Hepatocyte (in vitro differentiated cells): ENCODE measurements at regions not wholly inside any gene's neighbourhood (a gene's known extent, or its start where the extent isn't known, plus 50 kb on each side); places are given as distances from the start of the nearest gene placed in this dataset.

Experiments used
- DNase-seq: peaks from one replicate; pipeline ENCODE4 v3.0.0-alpha.2; 2016; ENCODE audit warnings: low spot score
- H2AFZ ChIP-seq: fragments of 200-600 bp; sonication (generic); 2 replicates; pipeline ENCODE4 v1.6.0; 2016; ENCODE audit warnings: antibody characterized with exemption, mild to moderate bottlenecking
- H3K27ac ChIP-seq: fragments of 200-600 bp; sonication (generic); 2 replicates; pipeline ENCODE4 v1.5.1; 2016; ENCODE audit warnings: mild to moderate bottlenecking
- H3K27me3 ChIP-seq: fragments of 200-600 bp; sonication (generic); 2 replicates; pipeline ENCODE4 v1.6.1; 2016
- H3K36me3 ChIP-seq: fragments of 200-600 bp; sonication (generic); replicated peaks from 2 replicates; pipeline ENCODE4 v1.5.1; 2016; ENCODE audit warnings: low read depth; ENCODE audit not compliant: insufficient read depth
- H3K4me1 ChIP-seq: fragments of 200-600 bp; sonication (generic); 2 replicates; pipeline ENCODE4 v1.5.1; 2016; ENCODE audit warnings: mild to moderate bottlenecking, moderate library complexity; ENCODE audit not compliant: insufficient read depth
- H3K4me2 ChIP-seq: fragments of 200-600 bp; sonication (generic); 2 replicates; pipeline ENCODE4 v1.6.0; 2016
- H3K4me3 ChIP-seq: fragments of 200-600 bp; sonication (generic); 2 replicates; pipeline ENCODE4 v1.5.1; 2016; ENCODE audit warnings: mild to moderate bottlenecking
- H3K79me2 ChIP-seq: fragments of 200-600 bp; sonication (generic); 2 replicates; pipeline ENCODE4 v1.6.0; 2017; ENCODE audit warnings: mild to moderate bottlenecking
- H3K9me2 ChIP-seq: fragments of 200-600 bp; sonication (generic); replicated peaks from 2 replicates; pipeline ENCODE4 v1.6.0; 2017; ENCODE audit warnings: mild to moderate bottlenecking; ENCODE audit not compliant: insufficient read depth
- H3K9me3 ChIP-seq: fragments of 200-600 bp; sonication (generic); 2 replicates; pipeline ENCODE4 v1.5.1; 2016; ENCODE audit warnings: low read depth, mild to moderate bottlenecking
- H4K20me1 ChIP-seq: fragments of 200-600 bp; sonication (generic); 2 replicates; pipeline ENCODE4 v1.6.0; 2016; ENCODE audit warnings: mild to moderate bottlenecking; ENCODE audit not compliant: insufficient read depth, poor library complexity, severe bottlenecking
- EZH2 ChIP-seq: fragments of 200-600 bp; sonication (generic); IDR thresholded peaks from 2 replicates; pipeline ENCODE4 v1.6.1; 2016; ENCODE audit warnings: antibody characterized with exemption, mild to moderate bottlenecking, borderline replicate concordance
- EZH2phosphoT487 ChIP-seq: fragments of 200-600 bp; sonication (generic); IDR thresholded peaks from one replicate; pipeline ENCODE4 v1.6.1; 2018; ENCODE audit warnings: antibody characterized with exemption, mild to moderate bottlenecking, low read depth, moderate library complexity; ENCODE audit not compliant: unreplicated experiment, severe bottlenecking
- WGBS: methylation state at CpG from one replicate; pipeline ENCODE4 v1.1.6; 2016; ENCODE audit warnings: low lambda C conversion rate; ENCODE audit errors: missing lambda C conversion rate; 5-methylcytosine and 5-hydroxymethylcytosine counted together
- TF ChIP-seq, protein P1 (sequence below): fragments of 200-600 bp; sonication (generic); IDR thresholded peaks from 2 replicates; pipeline ENCODE4 v1.5.1; 2016; ENCODE audit warnings: antibody characterized with exemption, mild to moderate bottlenecking; ENCODE audit not compliant: poor library complexity

DNA sequence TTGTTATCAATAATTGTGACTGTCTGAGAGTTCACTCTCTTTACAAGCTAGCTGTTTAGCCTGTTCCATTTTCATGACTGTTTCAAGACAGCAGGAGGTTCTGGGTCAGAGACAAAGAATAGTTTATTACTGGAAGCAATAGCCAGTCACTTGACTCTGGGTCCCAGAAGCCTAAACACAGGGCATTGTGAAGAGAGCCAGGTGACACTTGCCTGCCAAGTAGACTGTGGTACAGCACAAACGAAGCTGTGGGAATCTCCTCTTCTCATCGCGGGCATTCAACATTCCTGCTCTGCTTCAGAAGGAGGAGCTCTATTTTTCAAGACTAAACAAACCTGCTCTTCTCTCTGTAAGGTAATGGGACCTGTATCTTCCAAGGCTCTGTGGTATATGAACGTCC lies 485.1 kb downstream of the TRIML1 start:
- no peak overlapping the region for H2AFZ ChIP-seq
- no peak overlapping the region for H3K4me3 ChIP-seq
- 41% methylated on average over 4 of the region's 4 CpGs for WGBS
- no peaks in the 10 kb centered on the region for H3K27me3 ChIP-seq
- H3K79me2 ChIP-seq: no peaks in the 10 kb centered on the region
- no peaks in the 10 kb centered on the region for H3K4me1 ChIP-seq
- DNase-seq: no peak
- H3K36me3 ChIP-seq: no peaks in the 10 kb centered on the region
- no peak overlapping the region for H3K27ac ChIP-seq
- H3K9me2 ChIP-seq: no peaks in the 10 kb centered on the region
- no peak overlapping the region for H3K4me2 ChIP-seq
- H3K9me3 ChIP-seq: no peaks in the 10 kb centered on the region
- TF ChIP-seq EZH2phosphoT487: no peak
- no peaks in the 10 kb centered on the region for H4K20me1 ChIP-seq

DNA sequence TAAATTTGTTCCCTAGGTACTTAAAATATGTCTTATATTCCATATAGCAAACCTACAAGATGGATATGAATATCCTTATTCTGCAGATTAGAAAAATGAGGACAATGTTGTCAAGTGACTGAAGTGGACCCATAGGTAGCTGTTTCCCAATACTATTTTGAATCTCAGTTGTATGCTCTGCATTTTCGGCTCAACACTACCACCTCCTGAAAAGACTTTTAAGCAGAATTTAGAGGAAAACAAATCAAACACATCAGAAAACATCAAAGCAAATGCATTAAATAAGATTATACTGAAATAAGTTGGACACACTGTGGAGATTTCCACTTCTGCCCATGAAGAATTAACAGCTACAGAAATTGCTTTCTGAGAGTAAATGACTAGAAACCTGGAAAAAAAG lies 488.7 kb downstream of the TRIML1 start:
- TF ChIP-seq, protein P1, sequence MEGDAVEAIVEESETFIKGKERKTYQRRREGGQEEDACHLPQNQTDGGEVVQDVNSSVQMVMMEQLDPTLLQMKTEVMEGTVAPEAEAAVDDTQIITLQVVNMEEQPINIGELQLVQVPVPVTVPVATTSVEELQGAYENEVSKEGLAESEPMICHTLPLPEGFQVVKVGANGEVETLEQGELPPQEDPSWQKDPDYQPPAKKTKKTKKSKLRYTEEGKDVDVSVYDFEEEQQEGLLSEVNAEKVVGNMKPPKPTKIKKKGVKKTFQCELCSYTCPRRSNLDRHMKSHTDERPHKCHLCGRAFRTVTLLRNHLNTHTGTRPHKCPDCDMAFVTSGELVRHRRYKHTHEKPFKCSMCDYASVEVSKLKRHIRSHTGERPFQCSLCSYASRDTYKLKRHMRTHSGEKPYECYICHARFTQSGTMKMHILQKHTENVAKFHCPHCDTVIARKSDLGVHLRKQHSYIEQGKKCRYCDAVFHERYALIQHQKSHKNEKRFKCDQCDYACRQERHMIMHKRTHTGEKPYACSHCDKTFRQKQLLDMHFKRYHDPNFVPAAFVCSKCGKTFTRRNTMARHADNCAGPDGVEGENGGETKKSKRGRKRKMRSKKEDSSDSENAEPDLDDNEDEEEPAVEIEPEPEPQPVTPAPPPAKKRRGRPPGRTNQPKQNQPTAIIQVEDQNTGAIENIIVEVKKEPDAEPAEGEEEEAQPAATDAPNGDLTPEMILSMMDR: peak; percentile 23
- no peak for TF ChIP-seq EZH2
- H3K27me3 ChIP-seq: no peaks in the 10 kb centered on the region
- no peak overlapping the region for H3K4me3 ChIP-seq
- H3K9me2 ChIP-seq: no peaks in the 10 kb centered on the region
- H3K27ac ChIP-seq: no peak overlapping the region
- DNase-seq: no peak
- H3K4me1 ChIP-seq: no peaks in the 10 kb centered on the region
- H3K9me3 ChIP-seq: no peaks in the 10 kb centered on the region
- no peak overlapping the region for H3K4me2 ChIP-seq
- 81% methylated on average over 1 of the region's 1 CpG for whole genome bisulfite sequencing
- no peaks in the 10 kb centered on the region for H4K20me1 ChIP-seq
- no peaks in the 10 kb centered on the region for H3K36me3 ChIP-seq
- H3K79me2 ChIP-seq: no peaks in the 10 kb centered on the region
- no peak overlapping the region for H2AFZ ChIP-seq

DNA sequence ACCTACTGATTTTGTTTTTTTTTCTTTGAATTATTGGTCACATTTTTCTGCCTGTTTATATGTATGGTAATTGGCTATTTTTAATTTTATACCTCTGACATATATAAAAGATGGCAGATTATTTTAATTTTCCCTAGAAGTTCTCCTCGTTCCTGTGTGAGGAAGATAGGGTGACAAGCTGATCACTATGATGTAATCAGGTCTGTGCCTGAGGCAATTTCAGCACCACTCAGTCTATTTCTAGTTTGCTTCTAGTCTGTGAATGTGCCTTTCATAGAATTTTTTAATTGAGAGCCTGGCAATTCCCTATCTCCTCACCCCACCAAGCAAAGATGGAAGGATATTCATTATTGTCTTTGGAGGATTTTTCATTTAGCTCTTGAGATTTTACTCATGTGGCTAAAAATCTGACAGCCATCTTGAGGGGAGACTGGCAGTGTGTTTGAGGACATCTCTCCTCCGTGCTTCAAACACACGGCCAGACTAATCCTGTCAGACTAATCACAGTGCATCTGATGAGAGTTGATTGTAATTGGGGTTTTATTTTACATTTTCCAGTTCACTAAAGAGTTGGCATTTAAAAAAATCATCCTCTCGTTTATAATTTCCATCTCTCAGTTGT lies 500.3 kb downstream of the TRIML1 start:
- no peaks in the 10 kb centered on the region for H3K9me3 ChIP-seq

DNA sequence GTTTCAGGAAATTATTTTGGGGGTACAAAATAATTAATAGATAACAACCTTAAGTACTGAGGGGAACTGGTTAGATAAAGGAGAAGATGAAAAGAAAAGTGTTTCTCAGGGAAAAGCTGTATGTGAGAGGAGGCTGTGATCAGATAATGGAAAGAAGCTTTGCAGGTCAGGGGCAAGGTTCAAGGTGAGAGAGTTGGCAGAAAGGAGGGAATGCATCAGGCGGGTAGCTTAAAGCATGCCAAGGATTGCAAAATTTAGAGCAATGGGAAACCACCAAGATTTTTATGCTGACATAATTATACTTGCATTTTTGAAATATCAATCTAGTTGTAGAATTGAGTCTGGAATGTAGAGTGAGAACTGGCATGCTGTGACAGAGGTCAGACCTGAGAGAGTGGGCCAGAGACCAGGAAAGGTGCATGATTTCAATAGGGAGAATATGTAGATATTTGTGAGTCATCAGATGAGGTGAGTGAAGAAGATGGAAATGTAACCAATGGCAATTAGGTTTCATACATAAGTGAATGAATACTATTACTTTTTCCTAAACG lies 508.7 kb downstream of the TRIML1 start:
- H3K4me1 ChIP-seq: no peaks in the 10 kb centered on the region
- no peaks in the 10 kb centered on the region for H3K36me3 ChIP-seq
- no peaks in the 10 kb centered on the region for H3K27me3 ChIP-seq
- no peaks in the 10 kb centered on the region for H3K79me2 ChIP-seq
- TF ChIP-seq, protein P1: no peak
- TF ChIP-seq EZH2phosphoT487 (no peak), EZH2 (no peak)
- H3K4me3 ChIP-seq: no peak overlapping the region
- no peak overlapping the region for H2AFZ ChIP-seq
- no peak overlapping the region for H3K4me2 ChIP-seq
- WGBS: 84% methylated on average over 2 of the region's 2 CpGs
- no peak overlapping the region for H3K27ac ChIP-seq
- DNase-seq: no peak
- H3K9me3 ChIP-seq: no peaks in the 10 kb centered on the region
- H3K9me2 ChIP-seq: no peaks in the 10 kb centered on the region
- no peaks in the 10 kb centered on the region for H4K20me1 ChIP-seq

More for the DNA sequence above, 500.3 kb downstream of the TRIML1 start:
- no peak overlapping the region for H3K27ac ChIP-seq
- no peaks in the 10 kb centered on the region for H3K36me3 ChIP-seq
- H2AFZ ChIP-seq: no peak overlapping the region
- no peak for DNase-seq
- 69% methylated on average over 4 of the region's 4 CpGs for WGBS
- TF ChIP-seq, protein P1: no peak
- no peak for TF ChIP-seq EZH2
- TF ChIP-seq EZH2phosphoT487: no peak
- H3K79me2 ChIP-seq: no peaks in the 10 kb centered on the region
- H3K4me1 ChIP-seq: no peaks in the 10 kb centered on the region
- no peak overlapping the region for H3K4me2 ChIP-seq
- H3K9me2 ChIP-seq: no peaks in the 10 kb centered on the region
- H3K27me3 ChIP-seq: no peaks in the 10 kb centered on the region
- no peaks in the 10 kb centered on the region for H4K20me1 ChIP-seq
- H3K4me3 ChIP-seq: no peak overlapping the region
